Fibroblast of lung (primary cell): ENCODE measurements at regions not wholly inside any gene's neighbourhood (a gene's known extent, or its start where the extent isn't known, plus 50 kb on each side); places are given as distances from the start of the nearest gene placed in this dataset.

ENCODE experiments used
- DNase-seq, 2 donors: peaks; one replicate each; pipeline versions ENCODE4 v3.0.0 to v3.0.0-alpha.2; 2010; ENCODE audit warnings: low read depth in 2 of 2
- H2AFZ ChIP-seq: 2 replicates; pipeline ENCODE4 v1.5.1; 2012; ENCODE audit warnings: low read length, control low read depth, inconsistent platforms
- H3K27ac ChIP-seq: 2 replicates; pipeline ENCODE4 v1.5.1; 2011; ENCODE audit warnings: low read length, control low read depth; ENCODE audit not compliant: insufficient read depth
- H3K27me3 ChIP-seq: 2 replicates; pipeline ENCODE4 v1.5.1; 2011; ENCODE audit warnings: mild to moderate bottlenecking, low read length; ENCODE audit not compliant: control insufficient read depth, insufficient read depth
- H3K36me3 ChIP-seq: 2 replicates; pipeline ENCODE4 v1.5.1; 2011; ENCODE audit warnings: low read length; ENCODE audit not compliant: control insufficient read depth, insufficient read depth
- H3K4me1 ChIP-seq: 2 replicates; pipeline ENCODE4 v1.5.1; 2011; ENCODE audit warnings: low read length; ENCODE audit not compliant: control insufficient read depth, insufficient read depth; ENCODE audit errors: extremely low read depth
- H3K4me2 ChIP-seq: 2 replicates; pipeline ENCODE4 v1.5.1; 2011; ENCODE audit warnings: low read length, control low read depth; ENCODE audit not compliant: insufficient read depth; ENCODE audit errors: extremely low read depth
- H3K4me3 ChIP-seq, 4 experiments: fragments of 200-600 bp in 1 of 4; sonication (generic) in 1 of 4; replicated peaks in 1 of 4; 2 replicates each; pipeline ENCODE4 v1.5.1; 2011 to 2016; ENCODE audit warnings: low read length in 4 of 4, low read depth in 3 of 4, mild to moderate bottlenecking in 3 of 4, control low read depth in 2 of 4, inconsistent platforms in 1 of 4, mixed read lengths in 1 of 4; ENCODE audit not compliant: insufficient read depth in 1 of 4; ENCODE audit errors: control extremely low read depth in 1 of 4
- H3K79me2 ChIP-seq: 2 replicates; pipeline ENCODE4 v1.5.1; 2012; ENCODE audit warnings: mild to moderate bottlenecking, low read length, inconsistent platforms; ENCODE audit not compliant: control insufficient read depth, insufficient read depth
- H3K9ac ChIP-seq: 2 replicates; pipeline ENCODE4 v1.5.1; 2011; ENCODE audit warnings: mild to moderate bottlenecking, low read length, control low read depth; ENCODE audit not compliant: insufficient read depth
- H3K9me3 ChIP-seq: 2 replicates; pipeline ENCODE4 v1.5.1; 2012; ENCODE audit warnings: low read depth, low read length; ENCODE audit not compliant: control insufficient read depth, insufficient read depth
- H4K20me1 ChIP-seq: 2 replicates; pipeline ENCODE4 v1.5.1; 2011; ENCODE audit warnings: low read length; ENCODE audit not compliant: control insufficient read depth, insufficient read depth; ENCODE audit errors: extremely low read depth
- EZH2 ChIP-seq: IDR thresholded peaks from 2 replicates; pipeline ENCODE4 v1.5.1; 2012; ENCODE audit warnings: low read length, control low read depth, mild to moderate bottlenecking; ENCODE audit errors: missing control alignments
- TF ChIP-seq, protein P1 (sequence below), 2 donors: IDR thresholded peaks in 1 of 2; conservative IDR thresholded peaks in 1 of 2; 1 replicate in 1 of 2; 2 replicates in 1 of 2; pipeline ENCODE4 v1.5.1; 2011 to 2012; ENCODE audit warnings: low read length in 2 of 2, control low read depth in 1 of 2, inconsistent platforms in 1 of 2, low read depth in 1 of 2, mild to moderate bottlenecking in 1 of 2

GRCh38 chr3:81218023-81218422 lies 543.4 kb downstream of the GBE1 start:
- H2AFZ ChIP-seq, result no peak overlapping the region
- peaks cover 10% of the 10 kb centered on the region for H3K4me1 ChIP-seq
- no peak overlapping the region for H3K27ac ChIP-seq
- peaks cover 2% of the 10 kb centered on the region for H4K20me1 ChIP-seq
- peak; percentile 39 to 49 for DNase-seq
- no peak overlapping the region for H3K4me2 ChIP-seq
- H3K27me3 ChIP-seq, result no peaks in the 10 kb centered on the region
- no peak for TF ChIP-seq EZH2
- TF ChIP-seq, protein P1, sequence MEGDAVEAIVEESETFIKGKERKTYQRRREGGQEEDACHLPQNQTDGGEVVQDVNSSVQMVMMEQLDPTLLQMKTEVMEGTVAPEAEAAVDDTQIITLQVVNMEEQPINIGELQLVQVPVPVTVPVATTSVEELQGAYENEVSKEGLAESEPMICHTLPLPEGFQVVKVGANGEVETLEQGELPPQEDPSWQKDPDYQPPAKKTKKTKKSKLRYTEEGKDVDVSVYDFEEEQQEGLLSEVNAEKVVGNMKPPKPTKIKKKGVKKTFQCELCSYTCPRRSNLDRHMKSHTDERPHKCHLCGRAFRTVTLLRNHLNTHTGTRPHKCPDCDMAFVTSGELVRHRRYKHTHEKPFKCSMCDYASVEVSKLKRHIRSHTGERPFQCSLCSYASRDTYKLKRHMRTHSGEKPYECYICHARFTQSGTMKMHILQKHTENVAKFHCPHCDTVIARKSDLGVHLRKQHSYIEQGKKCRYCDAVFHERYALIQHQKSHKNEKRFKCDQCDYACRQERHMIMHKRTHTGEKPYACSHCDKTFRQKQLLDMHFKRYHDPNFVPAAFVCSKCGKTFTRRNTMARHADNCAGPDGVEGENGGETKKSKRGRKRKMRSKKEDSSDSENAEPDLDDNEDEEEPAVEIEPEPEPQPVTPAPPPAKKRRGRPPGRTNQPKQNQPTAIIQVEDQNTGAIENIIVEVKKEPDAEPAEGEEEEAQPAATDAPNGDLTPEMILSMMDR (conservative IDR thresholded peaks at IDR 0.05 in 1 of 2, IDR thresholded peaks at IDR 0.05 in 1 of 2; ENCODE audit: low read depth in 1 of 2, low read length in 2 of 2), result peak; percentile 54 to 58
- no peak overlapping the region for H3K9ac ChIP-seq
- H3K9me3 ChIP-seq, result no peaks in the 10 kb centered on the region
- H3K4me3 ChIP-seq, result no peak overlapping the region
- no peaks in the 10 kb centered on the region for H3K36me3 ChIP-seq
- no peaks in the 10 kb centered on the region for H3K79me2 ChIP-seq

DNA sequence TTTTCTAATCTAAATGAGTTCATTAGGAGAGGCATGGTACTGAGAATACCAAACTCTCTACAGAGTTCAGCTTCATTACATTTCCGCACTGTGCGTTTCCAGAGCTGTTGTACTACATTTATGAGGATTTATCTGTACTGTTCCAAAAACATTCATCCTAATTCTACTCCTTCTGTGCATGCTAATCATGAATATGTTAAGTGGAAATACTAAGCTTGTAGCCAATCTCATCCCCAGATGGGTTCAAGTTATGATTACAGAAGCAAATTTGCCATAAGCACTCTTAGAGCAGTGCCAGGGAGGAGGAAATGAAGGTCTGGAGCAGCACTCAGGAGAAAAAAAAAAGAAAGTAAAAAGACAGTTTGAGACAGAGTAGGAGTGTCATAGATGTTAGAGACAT lies 544.3 kb downstream of the GBE1 start:
- no peak overlapping the region for H3K4me3 ChIP-seq
- H3K27me3 ChIP-seq, result no peaks in the 10 kb centered on the region
- H3K9ac ChIP-seq, result no peak overlapping the region
- no peaks in the 10 kb centered on the region for H3K9me3 ChIP-seq
- H3K4me1 ChIP-seq, result peaks cover 10% of the 10 kb centered on the region
- no peak overlapping the region for H3K4me2 ChIP-seq
- peaks cover 2% of the 10 kb centered on the region for H4K20me1 ChIP-seq
- H3K36me3 ChIP-seq, result no peaks in the 10 kb centered on the region
- H2AFZ ChIP-seq, result no peak overlapping the region
- H3K79me2 ChIP-seq, result no peaks in the 10 kb centered on the region
- H3K27ac ChIP-seq, result no peak overlapping the region
- TF ChIP-seq EZH2, result no peak
- TF ChIP-seq, protein P1 (conservative IDR thresholded peaks at IDR 0.05 in 1 of 2, IDR thresholded peaks at IDR 0.05 in 1 of 2; ENCODE audit: low read depth in 1 of 2, low read length in 2 of 2), result no peak
- peak in 1 of 2 donors; percentile 4 for DNase-seq

DNA sequence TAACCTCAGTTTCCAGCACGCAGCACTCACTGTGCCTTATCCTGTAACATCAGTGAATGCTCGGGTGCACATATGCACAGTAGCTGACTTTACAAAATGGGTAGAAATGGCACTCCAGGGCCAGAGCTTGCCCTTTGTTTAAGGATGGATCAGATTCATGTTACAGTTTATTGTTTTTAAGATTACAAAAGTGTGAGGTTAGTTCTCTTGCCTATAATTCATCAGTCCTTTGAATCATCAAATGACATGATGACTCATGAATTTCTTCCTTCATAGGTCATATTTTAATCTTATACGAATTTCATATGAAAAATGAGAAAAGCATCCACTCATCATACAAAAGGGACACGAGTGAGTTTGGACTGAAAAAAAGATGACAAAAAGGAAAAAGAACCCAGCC lies 545.3 kb downstream of the GBE1 start:
- DNase-seq, result peak; percentile 73 to 88
- H3K9ac ChIP-seq, result no peak overlapping the region
- no peak overlapping the region for H3K27ac ChIP-seq

More for the DNA sequence above, 545.3 kb downstream of the GBE1 start:
- Histone ChIP-seq H3K9me3 (no peaks in the 10 kb centered on the region), H4K20me1 (peaks cover 2% of the 10 kb centered on the region), H2AFZ (no peak overlapping the region), H3K36me3 (no peaks in the 10 kb centered on the region), H3K27me3 (no peaks in the 10 kb centered on the region), H3K79me2 (no peaks in the 10 kb centered on the region), H3K4me3 (no peak overlapping the region), H3K4me2 (peak overlapping the region; percentile 73), H3K4me1 (peaks cover 10% of the 10 kb centered on the region)
- TF ChIP-seq EZH2, result no peak
- TF ChIP-seq, protein P1 (conservative IDR thresholded peaks at IDR 0.05 in 1 of 2, IDR thresholded peaks at IDR 0.05 in 1 of 2; ENCODE audit: low read depth in 1 of 2, low read length in 2 of 2), result no peak
